GM12878 (cell line): ENCODE measurements at regions not wholly inside any gene's neighbourhood (a gene's known extent, or its start where the extent isn't known, plus 50 kb on each side); places are given as distances from the start of the nearest gene placed in this dataset.

Experiments used
- BRCA1 ChIP-seq: IDR thresholded peaks from 2 replicates; pipeline ENCODE4 v1.6.1; 2011; ENCODE audit warnings: low read depth, low read length, improper control_type of control experiment
- FOXM1 ChIP-seq: IDR thresholded peaks from 2 replicates; pipeline ENCODE4 v1.6.1; 2012; ENCODE audit warnings: low read depth, mild to moderate bottlenecking, inconsistent platforms, low read length, moderate library complexity
- NRF1 ChIP-seq: conservative IDR thresholded peaks from 2 replicates; pipeline ENCODE4 v1.6.1; 2011; ENCODE audit warnings: mild to moderate bottlenecking, low read depth, low read length, improper control_type of control experiment
- RAD51 ChIP-seq: fragments of 450-650 bp; IDR thresholded peaks from 2 replicates; pipeline ENCODE4 v1.6.1; 2016; ENCODE audit warnings: moderate library complexity, mild to moderate bottlenecking, inconsistent platforms
- TF ChIP-seq, protein P1 (sequence below): fragments of 450-650 bp; formaldehyde crosslinking; IDR thresholded peaks from 2 replicates; pipeline ENCODE4 v1.5.0; 2022; ENCODE audit warnings: mild to moderate bottlenecking, missing genetic modification characterization

- TF ChIP-seq FOXM1, result no peak
- no peak for TF ChIP-seq RAD51
- TF ChIP-seq NRF1, result no peak
- TF ChIP-seq BRCA1, result no peak
- TF ChIP-seq, protein P1, sequence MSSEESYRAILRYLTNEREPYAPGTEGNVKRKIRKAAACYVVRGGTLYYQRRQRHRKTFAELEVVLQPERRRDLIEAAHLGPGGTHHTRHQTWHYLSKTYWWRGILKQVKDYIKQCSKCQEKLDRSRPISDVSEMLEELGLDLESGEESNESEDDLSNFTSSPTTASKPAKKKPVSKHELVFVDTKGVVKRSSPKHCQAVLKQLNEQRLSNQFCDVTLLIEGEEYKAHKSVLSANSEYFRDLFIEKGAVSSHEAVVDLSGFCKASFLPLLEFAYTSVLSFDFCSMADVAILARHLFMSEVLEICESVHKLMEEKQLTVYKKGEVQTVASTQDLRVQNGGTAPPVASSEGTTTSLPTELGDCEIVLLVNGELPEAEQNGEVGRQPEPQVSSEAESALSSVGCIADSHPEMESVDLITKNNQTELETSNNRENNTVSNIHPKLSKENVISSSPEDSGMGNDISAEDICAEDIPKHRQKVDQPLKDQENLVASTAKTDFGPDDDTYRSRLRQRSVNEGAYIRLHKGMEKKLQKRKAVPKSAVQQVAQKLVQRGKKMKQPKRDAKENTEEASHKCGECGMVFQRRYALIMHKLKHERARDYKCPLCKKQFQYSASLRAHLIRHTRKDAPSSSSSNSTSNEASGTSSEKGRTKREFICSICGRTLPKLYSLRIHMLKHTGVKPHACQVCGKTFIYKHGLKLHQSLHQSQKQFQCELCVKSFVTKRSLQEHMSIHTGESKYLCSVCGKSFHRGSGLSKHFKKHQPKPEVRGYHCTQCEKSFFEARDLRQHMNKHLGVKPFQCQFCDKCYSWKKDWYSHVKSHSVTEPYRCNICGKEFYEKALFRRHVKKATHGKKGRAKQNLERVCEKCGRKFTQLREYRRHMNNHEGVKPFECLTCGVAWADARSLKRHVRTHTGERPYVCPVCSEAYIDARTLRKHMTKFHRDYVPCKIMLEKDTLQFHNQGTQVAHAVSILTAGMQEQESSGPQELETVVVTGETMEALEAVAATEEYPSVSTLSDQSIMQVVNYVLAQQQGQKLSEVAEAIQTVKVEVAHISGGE (CRISPR knock-in tag), result no peak
Observed at GRCh38 chr3:78427303-78427702, 1340.5 kb downstream of the ROBO1 start.
